WTC11 (cell line): ENCODE measurements at regions not wholly inside any gene's neighbourhood (a gene's known extent, or its start where the extent isn't known, plus 50 kb on each side); places are given as distances from the start of the nearest gene placed in this dataset.

Experiments used
- GTF2I ChIP-seq: fragments of 250-450 bp; sonication (Bioruptor Pico); conservative IDR thresholded peaks from 2 replicates; pipeline ENCODE4 v1.4.0; 2021; ENCODE audit warnings: mild to moderate bottlenecking
- TF ChIP-seq, protein P1 (sequence below): fragments of 200-600 bp; IDR thresholded peaks from 2 replicates; pipeline ENCODE4 v1.8.0; 2022; ENCODE audit warnings: antibody characterized with exemption

- TF ChIP-seq, protein P1, sequence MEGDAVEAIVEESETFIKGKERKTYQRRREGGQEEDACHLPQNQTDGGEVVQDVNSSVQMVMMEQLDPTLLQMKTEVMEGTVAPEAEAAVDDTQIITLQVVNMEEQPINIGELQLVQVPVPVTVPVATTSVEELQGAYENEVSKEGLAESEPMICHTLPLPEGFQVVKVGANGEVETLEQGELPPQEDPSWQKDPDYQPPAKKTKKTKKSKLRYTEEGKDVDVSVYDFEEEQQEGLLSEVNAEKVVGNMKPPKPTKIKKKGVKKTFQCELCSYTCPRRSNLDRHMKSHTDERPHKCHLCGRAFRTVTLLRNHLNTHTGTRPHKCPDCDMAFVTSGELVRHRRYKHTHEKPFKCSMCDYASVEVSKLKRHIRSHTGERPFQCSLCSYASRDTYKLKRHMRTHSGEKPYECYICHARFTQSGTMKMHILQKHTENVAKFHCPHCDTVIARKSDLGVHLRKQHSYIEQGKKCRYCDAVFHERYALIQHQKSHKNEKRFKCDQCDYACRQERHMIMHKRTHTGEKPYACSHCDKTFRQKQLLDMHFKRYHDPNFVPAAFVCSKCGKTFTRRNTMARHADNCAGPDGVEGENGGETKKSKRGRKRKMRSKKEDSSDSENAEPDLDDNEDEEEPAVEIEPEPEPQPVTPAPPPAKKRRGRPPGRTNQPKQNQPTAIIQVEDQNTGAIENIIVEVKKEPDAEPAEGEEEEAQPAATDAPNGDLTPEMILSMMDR: no peak
- no peak for TF ChIP-seq GTF2I
Measured at GRCh38 chr3:5739299-5739935, 551.9 kb downstream of the EDEM1 start.
